ENCODE measurements at regions not wholly inside any gene's neighbourhood (a gene's known extent, or its start where the extent isn't known, plus 50 kb on each side); places are given as distances from the start of the nearest gene placed in this dataset.

GRCh38 chr4:89587364-89587763 is 249.6 kb downstream of the SNCA start:
- no peak for TF ChIP-seq CTCF (IDR thresholded peaks at IDR 0.05)
- no peak for TF ChIP-seq POLR2A (IDR thresholded peaks at IDR 0.05)
